Stimulated activated naive CD8-positive, alpha-beta T cell treated with anti-CD3 and anti-CD28 coated beads, Interleukin-15, Interleukin-2, amounts not matched to agents 100 ng/mL and 50 ng/mL, for 24 hours (primary cell): ENCODE measurements at regions not wholly inside any gene's neighbourhood (a gene's known extent, or its start where the extent isn't known, plus 50 kb on each side); places are given as distances from the start of the nearest gene placed in this dataset.
"Not testable (repeated sequence)": the region's sequence is repeated elsewhere in the genome, so short reads cannot be mapped to it uniquely, and the experiment has no call there.

Source experiments
- H3K27ac Mint-ChIP-seq: one replicate; pipeline ENCODE4 v1.8.0; 2021; ENCODE audit warnings: mild to moderate bottlenecking, mixed read lengths
- H3K27me3 Mint-ChIP-seq: one replicate; pipeline ENCODE4 v1.8.0; 2021; ENCODE audit warnings: mixed read lengths
- H3K36me3 Mint-ChIP-seq: one replicate; pipeline ENCODE4 v1.8.0; 2021; ENCODE audit warnings: low read depth, mixed read lengths
- H3K4me1 Mint-ChIP-seq: one replicate; pipeline ENCODE4 v1.8.0; 2021; ENCODE audit warnings: low read depth, mixed read lengths
- H3K4me3 Mint-ChIP-seq: one replicate; pipeline ENCODE4 v1.8.0; 2021; ENCODE audit warnings: mild to moderate bottlenecking, mixed read lengths
- H3K9me3 Mint-ChIP-seq: one replicate; pipeline ENCODE4 v1.8.0; 2021; ENCODE audit warnings: mixed read lengths

GRCh38 chr20:1741309-1742048, 83.9 kb upstream of the SIRPG start:
- H3K27ac Mint-ChIP-seq, result no peak overlapping the region
- no peaks in the 10 kb centered on the region for H3K36me3 Mint-ChIP-seq
- peaks cover 13% of the 10 kb centered on the region for H3K4me1 Mint-ChIP-seq
- H3K9me3 Mint-ChIP-seq, result no peaks in the 10 kb centered on the region
- H3K4me3 Mint-ChIP-seq, result no peak overlapping the region
- H3K27me3 Mint-ChIP-seq, result peaks cover 6% of the 10 kb centered on the region

- peaks cover 6% of the 10 kb centered on the region for H3K27me3 Mint-ChIP-seq
- H3K36me3 Mint-ChIP-seq, result no peaks in the 10 kb centered on the region
- no peak overlapping the region for H3K27ac Mint-ChIP-seq
- H3K9me3 Mint-ChIP-seq, result no peaks in the 10 kb centered on the region
- H3K4me3 Mint-ChIP-seq, result no peak overlapping the region
- H3K4me1 Mint-ChIP-seq, result peaks cover 39% of the 10 kb centered on the region
Observed at GRCh38 chr20:1737134-1737533, 79.6 kb upstream of the SIRPG start.

GRCh38 chr20:1735417-1736089, 78.0 kb upstream of the SIRPG start:
- Mint-ChIP-seq H3K27me3 (no peaks in the 10 kb centered on the region), H3K9me3 (no peaks in the 10 kb centered on the region), H3K36me3 (no peaks in the 10 kb centered on the region), H3K4me1 (peaks cover 39% of the 10 kb centered on the region), H3K4me3 (no peak overlapping the region), H3K27ac (no peak overlapping the region)

GRCh38 chr20:1734269-1734858, 76.8 kb upstream of the SIRPG start:
- Mint-ChIP-seq H3K9me3 (no peaks in the 10 kb centered on the region), H3K36me3 (no peaks in the 10 kb centered on the region), H3K4me3 (no peak overlapping the region), H3K27ac (no peak overlapping the region), H3K4me1 (peaks cover 39% of the 10 kb centered on the region), H3K27me3 (no peaks in the 10 kb centered on the region)

- H3K9me3 Mint-ChIP-seq, H3K27me3 Mint-ChIP-seq, H3K36me3 Mint-ChIP-seq: not testable (repeated sequence)
- Mint-ChIP-seq H3K4me1 (peaks cover 39% of the 10 kb centered on the region), H3K4me3 (peak overlapping the region; percentile 74), H3K27ac (peak overlapping the region; percentile 90)
Observed at GRCh38 chr20:1731828-1732375, 74.3 kb upstream of the SIRPG start.

GRCh38 chr20:1730981-1731711, 73.6 kb upstream of the SIRPG start:
- not testable (repeated sequence) for H3K36me3 Mint-ChIP-seq, H3K9me3 Mint-ChIP-seq, H3K27me3 Mint-ChIP-seq
- peak overlapping the region; percentile 90 for H3K27ac Mint-ChIP-seq
- H3K4me1 Mint-ChIP-seq, result peaks cover 39% of the 10 kb centered on the region
- peak overlapping the region; percentile 74 for H3K4me3 Mint-ChIP-seq

GRCh38 chr20:1727303-1727702, 69.7 kb upstream of the SIRPG start:
- not testable (repeated sequence) for H3K27ac Mint-ChIP-seq, H3K27me3 Mint-ChIP-seq, H3K9me3 Mint-ChIP-seq, H3K4me3 Mint-ChIP-seq, H3K36me3 Mint-ChIP-seq
- peaks cover 17% of the 10 kb centered on the region for H3K4me1 Mint-ChIP-seq

- no peak overlapping the region for H3K4me3 Mint-ChIP-seq
- no peak overlapping the region for H3K27ac Mint-ChIP-seq
- H3K36me3 Mint-ChIP-seq, result no peaks in the 10 kb centered on the region
- H3K27me3 Mint-ChIP-seq, result no peaks in the 10 kb centered on the region
- H3K4me1 Mint-ChIP-seq, result peaks cover 11% of the 10 kb centered on the region
- H3K9me3 Mint-ChIP-seq, result peaks cover 8% of the 10 kb centered on the region
Observed at GRCh38 chr20:1724901-1725300, 67.3 kb upstream of the SIRPG start.

- H3K9me3 Mint-ChIP-seq, result peaks cover 8% of the 10 kb centered on the region
- no peak overlapping the region for H3K4me3 Mint-ChIP-seq
- H3K27ac Mint-ChIP-seq, result no peak overlapping the region
- H3K27me3 Mint-ChIP-seq, result no peaks in the 10 kb centered on the region
- peaks cover 11% of the 10 kb centered on the region for H3K4me1 Mint-ChIP-seq
- no peaks in the 10 kb centered on the region for H3K36me3 Mint-ChIP-seq
Observed at GRCh38 chr20:1722513-1723050, 65.0 kb upstream of the SIRPG start.

- H3K27ac Mint-ChIP-seq, result no peak overlapping the region
Observed at GRCh38 chr20:1721687-1722512, 64.3 kb upstream of the SIRPG start.

GRCh38 chr20:1720845-1721475, 63.4 kb upstream of the SIRPG start:
- Mint-ChIP-seq H3K36me3 (no peaks in the 10 kb centered on the region), H3K4me1 (peaks cover 11% of the 10 kb centered on the region), H3K27ac (no peak overlapping the region), H3K27me3 (no peaks in the 10 kb centered on the region), H3K9me3 (peaks cover 8% of the 10 kb centered on the region), H3K4me3 (no peak overlapping the region)

More at GRCh38 chr20:1721687-1722512, 64.3 kb upstream of the SIRPG start:
- no peaks in the 10 kb centered on the region for H3K36me3 Mint-ChIP-seq
- no peak overlapping the region for H3K4me3 Mint-ChIP-seq
- H3K27me3 Mint-ChIP-seq, result no peaks in the 10 kb centered on the region
- H3K9me3 Mint-ChIP-seq, result peaks cover 8% of the 10 kb centered on the region
- peaks cover 11% of the 10 kb centered on the region for H3K4me1 Mint-ChIP-seq

GRCh38 chr20:1720226-1720625, 62.6 kb upstream of the SIRPG start:
- H3K27ac Mint-ChIP-seq, result no peak overlapping the region
- no peaks in the 10 kb centered on the region for H3K27me3 Mint-ChIP-seq
- H3K4me3 Mint-ChIP-seq, result no peak overlapping the region
- peaks cover 11% of the 10 kb centered on the region for H3K4me1 Mint-ChIP-seq
- H3K36me3 Mint-ChIP-seq, result no peaks in the 10 kb centered on the region
- peaks cover 8% of the 10 kb centered on the region for H3K9me3 Mint-ChIP-seq

- Mint-ChIP-seq H3K36me3 (peaks cover under 1% of the 10 kb centered on the region), H3K4me1 (peaks cover 11% of the 10 kb centered on the region)
Observed at GRCh38 chr20:1718604-1719384, 61.2 kb upstream of the SIRPG start.

More at GRCh38 chr20:1718604-1719384, 61.2 kb upstream of the SIRPG start:
- no peak overlapping the region for H3K27ac Mint-ChIP-seq
- peaks cover 12% of the 10 kb centered on the region for H3K9me3 Mint-ChIP-seq
- H3K27me3 Mint-ChIP-seq, result no peaks in the 10 kb centered on the region
- no peak overlapping the region for H3K4me3 Mint-ChIP-seq
